B cell (primary cell): ENCODE measurements at regions not wholly inside any gene's neighbourhood (a gene's known extent, or its start where the extent isn't known, plus 50 kb on each side); places are given as distances from the start of the nearest gene placed in this dataset.

Experiments
- ATAC-seq: fragments of 200-7000 bp; cut with Tn5 transposase; one replicate; pipeline ENCODE4 v1.10.0; 2021; ENCODE audit warnings: low read depth, mild to moderate bottlenecking, moderate number of reproducible peaks, moderate library complexity
- CTCF ChIA-PET: fragments of 350-600 bp; sonication (Branson Sonifier 250); formaldehyde crosslinking; loops from one replicate; lab custom pipeline; 2021; ENCODE audit warnings: antibody characterized with exemption, inconsistent platforms; lab: Charles Lee
- POLR2A ChIA-PET: fragments of 350-600 bp; sonication (Branson Sonifier 250); formaldehyde crosslinking; loops from one replicate; lab custom pipeline; 2021; ENCODE audit warnings: antibody characterized with exemption; lab: Charles Lee
- DNase-seq: peaks from one replicate; pipeline ENCODE4 v3.0.0; 2013
- H2AFZ ChIP-seq: 2 replicates; pipeline ENCODE4 v1.6.1; 2012; ENCODE audit warnings: mild to moderate bottlenecking, low read depth, low read length; ENCODE audit not compliant: insufficient read depth, poor library complexity, severe bottlenecking
- H3K27ac ChIP-seq, 2 donors: 1 replicate in 1 of 2; 2 replicates in 1 of 2; pipeline ENCODE4 v1.5.1; 2012 to 2013; ENCODE audit warnings: low read length in 2 of 2, mild to moderate bottlenecking in 2 of 2, moderate library complexity in 1 of 2
- H3K27me3 ChIP-seq, 4 experiments: fragments of 200-600 bp in 1 of 4; sonication (generic) in 1 of 4; replicated peaks in 1 of 4; 1 replicate in 2 of 4; 2 replicates in 2 of 4; pipeline versions ENCODE4 v1.6.1 to v1.7.0; 2013 to 2016; ENCODE audit warnings: low read length in 3 of 4, mild to moderate bottlenecking in 2 of 4, mixed read lengths in 1 of 4, moderate library complexity in 1 of 4; ENCODE audit not compliant: insufficient read depth in 4 of 4, control insufficient read depth in 3 of 4; ENCODE audit errors: control extremely low read depth in 1 of 4
- H3K36me3 ChIP-seq, 2 experiments: replicated peaks in 1 of 2; 1 replicate in 1 of 2; 2 replicates in 1 of 2; pipeline versions ENCODE4 v1.6.1 to v1.7.1; 2013; ENCODE audit warnings: low read length in 1 of 2; ENCODE audit not compliant: insufficient read depth in 2 of 2, control insufficient read depth in 1 of 2; ENCODE audit errors: control extremely low read depth in 1 of 2, extremely low read depth in 1 of 2
- H3K4me1 ChIP-seq, 2 donors: fragments of 200-600 bp in 1 of 2; sonication (generic) in 1 of 2; 1 replicate in 1 of 2; 2 replicates in 1 of 2; pipeline versions ENCODE4 v1.5.1 to v1.6.1; 2013 to 2017; ENCODE audit warnings: low read length in 2 of 2; ENCODE audit not compliant: control insufficient read depth in 2 of 2, insufficient read depth in 2 of 2
- H3K4me2 ChIP-seq: replicated peaks from 2 replicates; pipeline ENCODE3; 2012; ENCODE audit warnings: mild to moderate bottlenecking, low read depth, low read length; ENCODE audit not compliant: poor library complexity, severe bottlenecking
- H3K4me3 ChIP-seq, 5 experiments: fragments of 200-600 bp in 1 of 5; sonication (generic) in 1 of 5; 1 replicate in 3 of 5; 2 replicates in 2 of 5; pipeline versions ENCODE4 v1.5.1 to v1.7.0; 2011 to 2016; ENCODE audit warnings: low read length in 4 of 5, mild to moderate bottlenecking in 4 of 5, low read depth in 2 of 5, control low read depth in 1 of 5, moderate library complexity in 1 of 5; ENCODE audit not compliant: insufficient read depth in 1 of 5; ENCODE audit errors: control extremely low read depth in 1 of 5, extremely low read depth in 1 of 5
- H3K79me2 ChIP-seq: fragments of 200-600 bp; sonication (generic); one replicate; pipeline ENCODE4 v1.6.0; 2016; ENCODE audit warnings: low read length; ENCODE audit not compliant: control insufficient read depth, insufficient read depth
- H3K9ac ChIP-seq: fragments of 200-600 bp; sonication (generic); 2 replicates; pipeline ENCODE4 v1.6.1; 2017; ENCODE audit warnings: mild to moderate bottlenecking, low read length, moderate library complexity
- H3K9me3 ChIP-seq, 3 donors: one replicate each; pipeline versions ENCODE4 v1.6.1 to v1.7.1; 2013; ENCODE audit warnings: low read length in 2 of 3; ENCODE audit not compliant: control insufficient read depth in 2 of 3, insufficient read depth in 1 of 3; ENCODE audit errors: control extremely low read depth in 1 of 3
- H4K20me1 ChIP-seq: 2 replicates; pipeline ENCODE4 v1.6.0; 2012; ENCODE audit warnings: mild to moderate bottlenecking, low read length; ENCODE audit not compliant: insufficient read depth, control insufficient read depth, poor library complexity, severe bottlenecking
- H3K27ac Mint-ChIP-seq: one replicate; pipeline ENCODE4 v1.8.0; 2021; ENCODE audit warnings: mixed read lengths
- H3K27me3 Mint-ChIP-seq: one replicate; pipeline ENCODE4 v1.8.0; 2021; ENCODE audit warnings: mixed read lengths
- H3K4me1 Mint-ChIP-seq: one replicate; pipeline ENCODE4 v1.8.0; 2021; ENCODE audit warnings: mixed read lengths
- H3K4me3 Mint-ChIP-seq: one replicate; pipeline ENCODE4 v1.8.0; 2021; ENCODE audit warnings: mixed read lengths
- H3K9me3 Mint-ChIP-seq: one replicate; pipeline ENCODE4 v1.8.0; 2022; ENCODE audit warnings: mixed read lengths; ENCODE audit not compliant: insufficient read depth
- CTCF ChIP-seq: fragments of 200-600 bp; IDR thresholded peaks from one replicate; pipeline ENCODE4 v1.8.0; 2022; ENCODE audit warnings: antibody characterized with exemption, mild to moderate bottlenecking
- EZH2 ChIP-seq: IDR thresholded peaks from 2 replicates; pipeline ENCODE4 v1.6.1; 2012; ENCODE audit warnings: borderline replicate concordance, low read depth, mild to moderate bottlenecking, moderate library complexity, low read length; ENCODE audit not compliant: insufficient read depth, poor library complexity, severe bottlenecking
- WGBS: methylation state at CpG from one replicate; pipeline ENCODE4 v1.1.5; 2013; ENCODE audit warnings: missing lambda C conversion rate; ENCODE audit not compliant: insufficient coverage; 5-methylcytosine and 5-hydroxymethylcytosine counted together
- intact Hi-C: fragments of 100-400 bp; cut with micrococcal nuclease; formaldehyde crosslinking; loops from one replicate; pipeline ENCODE4 v1.10.0; 2022

- Histone ChIP-seq H3K9me3 (peaks cover 2 to 4% (median 2%) of the 10 kb centered on the region in 3 donors), H2AFZ (no peak overlapping the region), H3K27me3 (no peaks in the 10 kb centered on the region), H3K36me3 (no peaks in the 10 kb centered on the region), H4K20me1 (no peaks in the 10 kb centered on the region), H3K4me3 (no peak overlapping the region), H3K79me2 (no peaks in the 10 kb centered on the region), H3K4me2 (no peak overlapping the region), H3K9ac (no peak overlapping the region), H3K27ac (no peak overlapping the region), H3K4me1 (no peaks in the 10 kb centered on the region)
- no peak overlapping the region for H3K27ac Mint-ChIP-seq
- intact Hi-C loops, result no loop called here
- no peak for TF ChIP-seq EZH2
- no peak for TF ChIP-seq CTCF
- DNase-seq (no peak), ATAC-seq (no peak)
- peaks cover 14% of the 10 kb centered on the region for H3K27me3 Mint-ChIP-seq
- ChIA-PET POLR2A (no interaction called here), CTCF (no interaction called here)
- H3K4me1 Mint-ChIP-seq, result no peaks in the 10 kb centered on the region
- H3K4me3 Mint-ChIP-seq, result no peak overlapping the region
- 67% methylated on average over 1 of the region's 4 CpGs for WGBS
- peaks cover 3% of the 10 kb centered on the region for H3K9me3 Mint-ChIP-seq
Measured at GRCh38 chr2:71747559-71747958, 294.2 kb downstream of the DYSF start.

DNA sequence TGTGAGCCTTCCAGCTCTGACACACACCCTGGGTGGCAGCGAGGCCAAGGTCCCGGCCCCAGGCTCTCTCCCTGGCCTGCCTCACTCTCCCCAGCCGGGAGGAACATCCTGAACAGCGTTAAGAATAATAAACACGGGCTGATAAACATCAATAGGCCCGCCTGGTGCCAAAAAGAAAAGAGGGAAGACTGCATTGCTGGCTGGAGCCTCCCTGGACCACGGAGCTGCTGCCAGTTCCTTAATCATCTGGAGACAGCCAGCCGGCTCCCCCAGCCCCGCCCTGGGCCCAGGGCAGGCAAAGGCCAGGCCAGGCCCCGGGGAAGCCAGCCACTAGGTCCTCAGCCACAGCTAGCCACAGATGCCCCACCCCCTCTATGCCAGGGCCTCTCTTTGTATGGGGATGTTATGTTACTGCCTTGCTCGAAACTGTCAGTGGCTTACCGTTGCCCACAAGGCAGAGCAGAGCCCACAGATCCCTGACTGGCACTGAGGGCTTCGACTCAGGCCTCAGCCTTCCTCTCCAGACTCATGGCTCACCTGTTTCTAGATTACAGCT, 293.7 kb downstream of the DYSF start:
- POLR2A ChIA-PET, result no interaction called here
- Histone ChIP-seq H3K36me3 (no peaks in the 10 kb centered on the region), H3K9ac (no peak overlapping the region), H3K27me3 (no peaks in the 10 kb centered on the region), H3K27ac (no peak overlapping the region), H3K4me3 (no peak overlapping the region), H4K20me1 (no peaks in the 10 kb centered on the region), H3K79me2 (no peaks in the 10 kb centered on the region), H3K9me3 (peaks cover 2 to 4% (median 2%) of the 10 kb centered on the region in 3 donors), H2AFZ (no peak overlapping the region), H3K4me1 (no peaks in the 10 kb centered on the region), H3K4me2 (no peak overlapping the region)
- H3K4me1 Mint-ChIP-seq, result no peaks in the 10 kb centered on the region
- H3K9me3 Mint-ChIP-seq, result peaks cover 2% of the 10 kb centered on the region
- ATAC-seq, result no peak
- 60% methylated on average over 12 of the region's 13 CpGs for WGBS
- no peak overlapping the region for H3K27ac Mint-ChIP-seq
- H3K4me3 Mint-ChIP-seq, result no peak overlapping the region
- TF ChIP-seq CTCF, result no peak
- no peak for TF ChIP-seq EZH2
- DNase-seq, result no peak
- CTCF ChIA-PET, result no interaction called here
- intact Hi-C loops, result no loop called here
- H3K27me3 Mint-ChIP-seq, result peaks cover 13% of the 10 kb centered on the region
